ENCODE measurements at regions not wholly inside any gene's neighbourhood (a gene's known extent, or its start where the extent isn't known, plus 50 kb on each side); places are given as distances from the start of the nearest gene placed in this dataset.

- TF ChIP-seq CTCF (conservative IDR thresholded peaks at IDR 0.05; ENCODE audit: low read length) (no peak), EZH2phosphoT487 (IDR thresholded peaks at IDR 0.05; ENCODE audit: borderline replicate concordance) (no peak)
Observed at GRCh38 chr2:173815772-173816171, 149.4 kb downstream of the SP3 start.
